Urinary bladder (tissue), 3 donors: ENCODE measurements at regions not wholly inside any gene's neighbourhood (a gene's known extent, or its start where the extent isn't known, plus 50 kb on each side); places are given as distances from the start of the nearest gene placed in this dataset.

Source experiments
- DNase-seq: peaks from one replicate; pipeline ENCODE4 v3.0.0-alpha.2; 2015; ENCODE audit errors: extremely low spot score
- H3K27ac ChIP-seq: one replicate; pipeline ENCODE4 v1.5.1; 2013; ENCODE audit warnings: low read depth, mild to moderate bottlenecking, moderate library complexity
- H3K36me3 ChIP-seq: one replicate; pipeline ENCODE4 v1.6.1; 2013; ENCODE audit warnings: mild to moderate bottlenecking, moderate library complexity; ENCODE audit not compliant: insufficient read depth
- H3K4me1 ChIP-seq: one replicate; pipeline ENCODE4 v1.6.1; 2013; ENCODE audit warnings: mild to moderate bottlenecking, moderate library complexity; ENCODE audit not compliant: insufficient read depth
- H3K4me3 ChIP-seq: one replicate; pipeline ENCODE4 v1.5.1; 2013; ENCODE audit warnings: low read depth, low read length
- WGBS: extraction: QIAGEN DNeasy Blood & Tissue Kit; methylation state at CpG from one replicate; pipeline ENCODE4 v1.1.7; 2013; 5-methylcytosine and 5-hydroxymethylcytosine counted together
- donor health status: healthy with polysubstance abuse.
- donor health status: healthy.

- 46% methylated on average over 9 of the region's 9 CpGs for WGBS
- H3K4me3 ChIP-seq, result no peak overlapping the region
- H3K4me1 ChIP-seq, result no peaks in the 10 kb centered on the region
- H3K27ac ChIP-seq, result no peak overlapping the region
- no peak for DNase-seq
- H3K36me3 ChIP-seq, result no peaks in the 10 kb centered on the region
These were observed 52.1 kb upstream of the CNEP1R1 start for GRCh38 chr16:49972961-49973360.
